Uterus (tissue), 2 donors: ENCODE measurements at regions not wholly inside any gene's neighbourhood (a gene's known extent, or its start where the extent isn't known, plus 50 kb on each side); places are given as distances from the start of the nearest gene placed in this dataset.

Experiments
- CTCF ChIP-seq, 4 experiments: fragments of 200-600 bp in 2 of 4; fragments of 450-650 bp in 2 of 4; sonication (generic) in 2 of 4; IDR thresholded peaks; one replicate each; pipeline ENCODE4 v1.5.1; 2016 to 2019; ENCODE audit warnings: antibody characterized with exemption in 4 of 4, mild to moderate bottlenecking in 2 of 4, moderate library complexity in 1 of 4
- POLR2A ChIP-seq, 2 donors: fragments of 450-650 bp; IDR thresholded peaks; one replicate each; pipeline ENCODE4 v1.6.1; 2016; ENCODE audit warnings: antibody characterized with exemption in 2 of 2, mild to moderate bottlenecking in 1 of 2, moderate library complexity in 1 of 2

GRCh38 chr2:192735447-192735846, 540.7 kb upstream of the TMEFF2 start:
- TF ChIP-seq CTCF (IDR thresholded peaks at IDR 0.05) (no peak), POLR2A (IDR thresholded peaks at IDR 0.05) (no peak)
